ENCODE measurements at regions not wholly inside any gene's neighbourhood (a gene's known extent, or its start where the extent isn't known, plus 50 kb on each side); places are given as distances from the start of the nearest gene placed in this dataset.

DNA sequence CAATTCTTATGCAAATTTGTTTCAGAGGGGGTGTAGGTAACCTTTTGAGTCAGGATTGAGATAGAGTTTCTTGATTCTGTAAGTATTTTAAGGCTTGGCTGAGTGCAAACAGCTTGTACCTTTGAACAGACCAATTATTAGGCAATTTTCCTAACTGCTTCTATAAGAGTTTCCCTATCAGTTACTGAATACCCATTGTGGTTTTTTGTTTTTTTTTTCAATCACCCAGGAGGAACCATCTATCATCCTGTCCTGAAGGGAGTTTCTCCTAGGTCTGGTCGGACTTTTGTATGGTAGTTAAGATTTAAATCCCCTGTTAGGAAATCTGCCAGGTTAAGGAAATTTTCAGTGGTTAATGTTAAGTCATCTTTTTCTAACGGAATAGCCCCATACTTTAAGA lies 319.4 kb upstream of the SLC39A10 start:
- TF ChIP-seq, protein P1, sequence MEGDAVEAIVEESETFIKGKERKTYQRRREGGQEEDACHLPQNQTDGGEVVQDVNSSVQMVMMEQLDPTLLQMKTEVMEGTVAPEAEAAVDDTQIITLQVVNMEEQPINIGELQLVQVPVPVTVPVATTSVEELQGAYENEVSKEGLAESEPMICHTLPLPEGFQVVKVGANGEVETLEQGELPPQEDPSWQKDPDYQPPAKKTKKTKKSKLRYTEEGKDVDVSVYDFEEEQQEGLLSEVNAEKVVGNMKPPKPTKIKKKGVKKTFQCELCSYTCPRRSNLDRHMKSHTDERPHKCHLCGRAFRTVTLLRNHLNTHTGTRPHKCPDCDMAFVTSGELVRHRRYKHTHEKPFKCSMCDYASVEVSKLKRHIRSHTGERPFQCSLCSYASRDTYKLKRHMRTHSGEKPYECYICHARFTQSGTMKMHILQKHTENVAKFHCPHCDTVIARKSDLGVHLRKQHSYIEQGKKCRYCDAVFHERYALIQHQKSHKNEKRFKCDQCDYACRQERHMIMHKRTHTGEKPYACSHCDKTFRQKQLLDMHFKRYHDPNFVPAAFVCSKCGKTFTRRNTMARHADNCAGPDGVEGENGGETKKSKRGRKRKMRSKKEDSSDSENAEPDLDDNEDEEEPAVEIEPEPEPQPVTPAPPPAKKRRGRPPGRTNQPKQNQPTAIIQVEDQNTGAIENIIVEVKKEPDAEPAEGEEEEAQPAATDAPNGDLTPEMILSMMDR (IDR thresholded peaks at IDR 0.05; ENCODE audit: extremely low read depth in 1 of 2, insufficient read depth in 1 of 2, low read depth in 1 of 2, low read length in 2 of 2): no peak
- POLR2A ChIA-PET: no interaction called here

DNA sequence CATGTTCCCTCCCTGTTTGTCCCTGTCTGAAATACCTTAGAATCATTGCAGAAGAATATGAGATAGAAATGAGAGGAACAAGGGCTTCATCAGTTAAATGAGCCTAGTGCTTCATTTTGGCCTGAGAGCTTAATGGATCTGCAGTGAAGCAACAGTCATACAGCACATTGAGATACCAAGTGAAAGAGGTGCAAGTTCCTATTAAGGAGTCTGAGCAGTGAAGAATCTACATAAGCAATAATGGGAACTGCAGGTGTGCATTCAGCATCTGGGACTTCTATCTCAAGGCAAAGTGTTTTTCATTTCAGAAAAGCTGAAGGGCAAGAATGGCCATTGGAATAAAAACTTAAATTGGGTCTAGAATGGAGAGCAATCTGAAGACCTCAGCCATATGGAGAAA lies 323.2 kb upstream of the SLC39A10 start:
- Histone ChIP-seq H3K4me3 (replicated peaks in 1 of 3; ENCODE audit: insufficient read depth in 1 of 3, low read depth in 1 of 3, low read length in 3 of 3) (no peak overlapping the region), H3K27ac (ENCODE audit: insufficient read depth, low read depth, low read length) (no peak overlapping the region), H3K79me2 (ENCODE audit: control insufficient read depth, insufficient read depth, low read length) (no peaks in the 10 kb centered on the region), H3K9me3 (replicated peaks; ENCODE audit: control insufficient read depth, insufficient read depth, low read length) (no peaks in the 10 kb centered on the region), H3K9ac (replicated peaks; ENCODE audit: extremely low read depth, insufficient read depth, low read length) (no peak overlapping the region), H3K4me1 (ENCODE audit: control insufficient read depth, extremely low read depth, insufficient read depth, low read length) (no peaks in the 10 kb centered on the region), H4K20me1 (replicated peaks; ENCODE audit: control insufficient read depth, extremely low read depth, insufficient read depth, low read length) (no peaks in the 10 kb centered on the region), H3K9me1 (replicated peaks; ENCODE audit: control insufficient read depth, extremely low read depth, insufficient read depth, low read length) (no peaks in the 10 kb centered on the region), H3K36me3 (ENCODE audit: control insufficient read depth in 2 of 2, extremely low read depth in 1 of 2, insufficient read depth in 2 of 2, low read length in 2 of 2) (no peaks in the 10 kb centered on the region), H3K4me2 (ENCODE audit: insufficient read depth, low read length) (no peak overlapping the region), H3K27me3 (ENCODE audit: control insufficient read depth in 2 of 2, insufficient read depth in 2 of 2, low read length in 2 of 2) (no peaks in the 10 kb centered on the region), H2AFZ (ENCODE audit: low read depth, low read length) (no peak overlapping the region)
- no peak for TF ChIP-seq FOS (IDR thresholded peaks at IDR 0.05; ENCODE audit: borderline replicate concordance, insufficient read depth, low read length)
- no peak for TF ChIP-seq POLR2A (IDR thresholded peaks at IDR 0.05; ENCODE audit: low read depth, low read length)
- no peak for TF ChIP-seq GATA2 (IDR thresholded peaks at IDR 0.05; ENCODE audit: insufficient read depth, insufficient read length, low read depth, low read length)
- TF ChIP-seq MYC (IDR thresholded peaks at IDR 0.05; ENCODE audit: low read depth, low read length): no peak
- no peak for TF ChIP-seq JUN (IDR thresholded peaks at IDR 0.05; ENCODE audit: borderline replicate concordance, insufficient read depth, insufficient read length, low read depth)
- TF ChIP-seq MAX (IDR thresholded peaks at IDR 0.05; ENCODE audit: insufficient read depth, insufficient read length): no peak
- TF ChIP-seq, protein P1 (IDR thresholded peaks at IDR 0.05; ENCODE audit: extremely low read depth in 1 of 2, insufficient read depth in 1 of 2, low read depth in 1 of 2, low read length in 2 of 2): no peak
- no peak for TF ChIP-seq EZH2 (IDR thresholded peaks at IDR 0.05; ENCODE audit: borderline replicate concordance, low read depth, low read length, severe bottlenecking)
- TF ChIP-seq POLR2AphosphoS5 (IDR thresholded peaks at IDR 0.05; ENCODE audit: insufficient read depth, low read depth, low read length): no peak
- BruUV-seq (replicated peaks): no TSS peak
- dilution Hi-C loops (cut with MboI; ENCODE audit: extremely low pct_ligation_motif_present, low sequenced_read_pairs) (no loop called here), intact Hi-C loops (cut with micrococcal nuclease) (no loop called here)
- POLR2A ChIA-PET: no interaction called here
- DNase-seq (ENCODE audit: low read depth, low spot score) (no peak), FAIRE-seq (no peak)
- CTCF ChIA-PET: interaction anchor here (0.8 kb wide), 1 partner anchor 14 kb away, joined by 3 read pairs; no protein-coding TSS in a partner anchor

More for the DNA sequence above, 319.4 kb upstream of the SLC39A10 start:
- intact Hi-C loops (cut with micrococcal nuclease): no loop called here
- H3K9me1 ChIP-seq (replicated peaks; ENCODE audit: control insufficient read depth, extremely low read depth, insufficient read depth, low read length): no peaks in the 10 kb centered on the region
- H3K4me1 ChIP-seq (ENCODE audit: control insufficient read depth, extremely low read depth, insufficient read depth, low read length): no peaks in the 10 kb centered on the region
- H4K20me1 ChIP-seq (replicated peaks; ENCODE audit: control insufficient read depth, extremely low read depth, insufficient read depth, low read length): no peaks in the 10 kb centered on the region
- FAIRE-seq: no peak
- dilution Hi-C loops (cut with MboI; ENCODE audit: extremely low pct_ligation_motif_present, low sequenced_read_pairs): no loop called here
- H3K27ac ChIP-seq (ENCODE audit: insufficient read depth, low read depth, low read length): no peak overlapping the region
- BruUV-seq (replicated peaks): no TSS peak
- no peak overlapping the region for H3K4me2 ChIP-seq (ENCODE audit: insufficient read depth, low read length)
- H3K27me3 ChIP-seq (ENCODE audit: control insufficient read depth in 2 of 2, insufficient read depth in 2 of 2, low read length in 2 of 2): no peaks in the 10 kb centered on the region
- H3K9me3 ChIP-seq (replicated peaks; ENCODE audit: control insufficient read depth, insufficient read depth, low read length): no peaks in the 10 kb centered on the region
- no peak overlapping the region for H2AFZ ChIP-seq (ENCODE audit: low read depth, low read length)
- H3K4me3 ChIP-seq (replicated peaks in 1 of 3; ENCODE audit: insufficient read depth in 1 of 3, low read depth in 1 of 3, low read length in 3 of 3): no peak overlapping the region
- no peaks in the 10 kb centered on the region for H3K36me3 ChIP-seq (ENCODE audit: control insufficient read depth in 2 of 2, extremely low read depth in 1 of 2, insufficient read depth in 2 of 2, low read length in 2 of 2)
- CTCF ChIA-PET: no interaction called here
- DNase-seq (ENCODE audit: low read depth, low spot score): no peak
- no peaks in the 10 kb centered on the region for H3K79me2 ChIP-seq (ENCODE audit: control insufficient read depth, insufficient read depth, low read length)
- H3K9ac ChIP-seq (replicated peaks; ENCODE audit: extremely low read depth, insufficient read depth, low read length): no peak overlapping the region

Measured in endothelial cell of umbilical vein (primary cell).